Stimulated activated naive CD8-positive, alpha-beta T cell treated with anti-CD3 and anti-CD28 coated beads, Interleukin-15, Interleukin-2, amounts not matched to agents 100 U/mL and 50 U/mL, for 24 hours (primary cell): ENCODE measurements at regions not wholly inside any gene's neighbourhood (a gene's known extent, or its start where the extent isn't known, plus 50 kb on each side); places are given as distances from the start of the nearest gene placed in this dataset.

Experiments used
- ATAC-seq: fragments of 150-1000 bp; cut with Tn5 transposase; one replicate; pipeline ENCODE4 v1.10.0; 2021
- DNase-seq: peaks from one replicate; pipeline ENCODE4 v3.0.0; 2021

DNA sequence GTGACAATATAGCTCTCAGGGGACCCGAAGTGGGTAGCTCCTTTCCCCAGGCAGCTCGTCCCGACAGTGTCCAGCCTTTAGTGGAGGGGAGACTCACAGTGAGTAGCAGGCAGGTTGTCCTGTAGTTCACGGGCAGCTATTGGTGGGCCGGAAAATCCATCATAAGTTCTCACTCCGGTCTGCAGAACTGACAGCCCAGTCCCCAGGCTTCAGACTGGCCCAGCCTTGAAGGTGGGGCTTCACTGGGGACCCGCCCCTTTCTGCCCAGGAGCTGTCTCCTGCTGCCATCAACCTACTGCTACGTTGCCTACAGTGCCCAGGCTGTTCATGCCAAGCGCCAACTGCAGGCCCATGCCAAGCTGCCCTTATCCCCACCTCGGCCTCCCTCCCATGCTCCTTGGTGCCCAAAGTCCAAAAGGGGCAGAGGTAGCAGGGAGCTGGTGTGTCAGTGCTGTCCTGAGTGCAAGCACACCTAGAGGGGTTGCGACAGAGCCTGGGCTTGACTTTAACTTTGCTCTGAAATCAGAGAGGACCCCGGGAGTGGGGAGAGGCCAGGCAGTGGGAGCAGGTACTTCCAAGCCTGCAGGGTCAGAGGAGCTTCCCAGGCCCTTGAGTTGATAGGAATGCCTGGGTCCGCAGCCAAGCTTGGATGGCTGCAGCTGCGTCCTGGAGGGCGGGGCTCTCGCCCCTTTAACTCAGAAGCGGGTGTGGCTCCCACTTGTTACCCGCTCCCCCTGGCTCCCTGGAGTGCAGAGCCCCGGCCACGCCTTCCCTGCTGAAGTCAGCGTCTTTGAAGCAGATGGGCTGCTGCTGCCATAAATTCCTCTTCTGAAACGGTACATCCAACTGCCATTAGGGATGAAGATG is 1144.3 kb upstream of the NCAM2 start:
- peak; percentile 6 for ATAC-seq
- DNase-seq, result no peak

DNA sequence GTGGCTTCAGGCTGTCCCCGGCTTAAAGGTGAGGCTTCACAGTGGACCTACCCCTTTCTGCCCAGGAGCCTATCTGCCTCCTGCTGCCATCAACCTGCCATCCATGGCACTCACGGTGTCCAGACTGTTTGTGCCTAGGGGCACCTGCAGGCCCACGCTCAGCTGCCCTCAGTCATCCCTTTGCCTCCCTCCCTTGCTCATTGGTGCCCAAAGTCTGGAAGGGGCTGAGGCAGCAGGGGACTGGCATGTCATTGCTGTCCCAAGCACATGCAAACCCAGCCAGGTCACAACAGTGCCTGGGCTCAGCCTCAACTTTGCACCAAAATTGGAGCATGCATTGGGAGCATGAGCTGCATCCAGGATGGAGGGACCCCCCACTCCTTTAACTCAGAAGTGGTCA is 1142.7 kb upstream of the NCAM2 start:
- no peak for DNase-seq
- ATAC-seq, result no peak

DNA sequence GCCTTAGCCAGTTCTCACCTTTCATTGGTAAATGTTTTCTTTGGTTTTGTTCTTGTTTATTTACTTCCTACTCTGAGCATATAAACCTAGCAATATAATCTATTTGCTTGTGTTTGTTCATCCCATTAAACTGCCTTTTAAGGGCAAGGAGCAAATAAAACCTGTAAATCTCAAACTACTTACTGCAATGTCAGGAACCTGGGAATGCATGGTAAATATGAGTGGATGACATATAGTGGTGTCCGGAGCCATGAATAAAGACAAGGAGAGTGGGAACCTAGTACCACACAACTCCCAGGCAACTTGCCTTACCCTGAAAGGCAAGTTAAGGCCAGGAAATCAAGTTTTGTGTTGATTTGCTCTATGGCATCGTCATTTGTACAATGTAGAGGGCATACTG is 1133.7 kb upstream of the NCAM2 start:
- ATAC-seq, result no peak

DNA sequence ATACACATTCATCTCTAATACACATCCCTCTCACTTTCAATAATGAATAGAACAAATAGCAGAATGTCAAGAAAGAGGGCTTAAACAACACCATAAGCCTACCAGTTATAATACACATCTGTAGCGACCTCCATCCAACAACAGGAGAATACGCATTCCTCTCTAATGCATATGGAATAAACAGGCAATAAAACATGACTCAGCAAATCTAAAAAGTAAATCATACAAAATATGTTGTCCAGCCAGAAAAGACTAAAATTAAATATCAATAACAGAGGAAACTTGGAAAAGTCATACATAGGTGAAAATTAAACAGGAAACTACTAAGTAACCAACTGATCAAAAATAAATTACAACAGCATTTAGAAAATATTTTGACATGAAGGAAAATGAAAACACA is 1127.5 kb upstream of the NCAM2 start:
- DNase-seq, result no peak
- no peak for ATAC-seq

More for the DNA sequence above, 1133.7 kb upstream of the NCAM2 start:
- DNase-seq, result no peak

DNA sequence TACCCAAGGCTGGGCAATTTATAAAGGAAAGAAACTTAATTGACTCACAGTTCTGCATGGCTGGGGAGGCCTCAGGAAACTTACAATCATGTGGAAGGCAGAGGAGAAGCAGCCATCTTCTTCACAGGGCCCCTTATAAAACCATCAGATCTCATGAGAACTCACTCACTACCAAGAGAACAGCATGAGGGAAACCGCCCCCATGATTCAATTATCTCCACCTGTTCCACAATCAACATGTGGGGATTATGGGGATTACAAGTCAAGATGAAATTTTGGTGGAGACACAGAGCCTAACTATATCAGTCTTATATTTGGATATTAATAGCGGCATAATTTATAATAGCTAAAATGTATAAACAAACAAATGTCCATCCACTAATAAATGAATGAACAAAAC is 1123.7 kb upstream of the NCAM2 start:
- ATAC-seq, result no peak
- DNase-seq, result no peak

DNA sequence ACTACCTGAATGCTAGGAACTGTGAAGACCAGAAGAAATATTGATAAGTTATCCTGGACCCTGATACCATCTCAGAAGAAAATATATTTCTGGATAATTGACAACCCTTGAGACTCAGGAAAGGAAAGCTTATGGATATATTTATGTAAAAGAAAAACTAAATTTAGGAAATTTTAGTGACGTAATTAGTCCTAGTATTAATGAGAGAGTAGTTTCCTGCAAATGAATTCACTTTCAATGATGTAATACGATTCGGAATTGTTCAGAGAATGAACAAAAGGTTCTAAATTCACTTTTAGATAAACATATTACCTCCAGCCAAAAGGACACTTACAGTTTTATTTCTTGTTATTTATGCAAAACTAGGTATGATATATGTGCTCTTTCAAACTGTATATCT is 1120.1 kb upstream of the NCAM2 start:
- no peak for ATAC-seq
- DNase-seq, result no peak

DNA sequence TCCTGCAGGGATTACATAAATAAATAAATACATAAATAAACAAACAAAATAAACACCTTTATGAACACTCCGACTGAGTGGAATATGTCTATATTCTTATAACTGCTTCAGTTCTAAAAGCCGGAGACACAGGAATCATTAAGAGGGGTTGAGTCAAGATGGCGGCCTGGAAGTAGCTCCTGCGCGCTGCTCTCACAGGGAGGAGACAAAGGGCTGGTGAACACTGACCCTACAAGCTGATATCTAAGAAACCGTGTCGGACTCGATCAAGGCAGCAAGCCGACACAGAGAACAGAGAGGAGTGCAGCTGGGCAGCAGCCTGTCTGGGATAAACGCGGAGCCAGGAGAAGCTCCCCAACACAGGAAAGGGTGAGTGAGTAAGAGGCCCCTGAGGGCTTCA is 1098.6 kb upstream of the NCAM2 start:
- ATAC-seq, result no peak
- DNase-seq, result no peak

DNA sequence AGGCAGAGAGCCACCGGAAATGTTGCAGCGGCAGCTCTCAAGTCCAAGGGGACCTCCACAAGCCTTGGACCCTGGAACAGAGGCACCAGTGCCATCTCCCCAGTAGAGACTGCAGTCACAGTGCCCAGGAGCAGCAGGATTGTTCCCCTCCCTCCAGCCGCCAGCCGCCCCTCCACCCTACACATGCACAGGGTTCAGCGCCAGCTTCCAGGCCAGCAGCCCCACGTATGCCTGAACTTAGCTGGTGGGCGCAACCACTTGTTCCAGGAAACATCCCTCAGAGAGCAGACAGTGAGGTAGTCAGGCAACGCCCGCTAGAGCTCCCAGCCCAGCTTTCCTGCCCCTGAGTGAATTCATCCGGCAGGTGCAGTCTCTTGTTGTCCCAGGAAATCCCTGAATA is 1098.1 kb upstream of the NCAM2 start:
- DNase-seq (no peak), ATAC-seq (no peak)

DNA sequence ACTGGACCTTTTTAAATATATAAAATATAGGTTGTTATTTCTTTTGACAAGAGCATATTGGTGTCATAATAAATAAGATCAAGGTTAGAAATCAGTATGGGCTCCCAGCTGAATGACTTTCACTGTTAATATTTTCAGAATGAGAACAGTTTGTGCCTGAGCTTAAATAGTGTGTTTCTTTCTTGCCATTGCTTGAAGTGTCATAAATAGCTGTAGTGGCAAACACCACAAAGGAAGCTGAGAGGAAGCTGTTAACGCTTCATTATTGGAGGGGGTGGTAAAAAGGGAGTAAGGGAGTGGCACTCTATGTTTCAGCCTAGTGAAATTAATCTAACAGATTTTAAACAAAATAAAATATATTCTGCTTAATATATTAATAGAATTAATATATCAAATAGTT is 1089.8 kb upstream of the NCAM2 start:
- DNase-seq (no peak), ATAC-seq (no peak)

DNA sequence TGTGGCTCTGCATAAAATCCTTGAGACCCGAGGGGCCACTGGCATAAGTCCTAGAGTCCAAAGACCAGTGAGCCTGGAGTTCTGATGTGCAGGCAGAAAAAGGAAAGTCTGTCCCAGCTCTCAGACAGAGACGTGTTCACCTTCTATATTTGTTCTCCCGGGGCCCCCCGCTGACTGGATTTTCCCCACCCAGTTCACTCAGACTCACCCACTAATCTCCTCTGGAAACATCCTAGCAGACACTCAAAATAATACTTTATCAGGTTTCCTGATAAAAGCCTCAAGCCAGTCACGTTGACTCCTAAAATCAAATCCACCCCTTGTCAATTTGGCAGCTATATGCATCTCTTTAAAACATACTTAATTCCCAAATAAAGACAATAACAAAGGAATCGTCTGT is 1084.2 kb upstream of the NCAM2 start:
- ATAC-seq (no peak), DNase-seq (no peak)

DNA sequence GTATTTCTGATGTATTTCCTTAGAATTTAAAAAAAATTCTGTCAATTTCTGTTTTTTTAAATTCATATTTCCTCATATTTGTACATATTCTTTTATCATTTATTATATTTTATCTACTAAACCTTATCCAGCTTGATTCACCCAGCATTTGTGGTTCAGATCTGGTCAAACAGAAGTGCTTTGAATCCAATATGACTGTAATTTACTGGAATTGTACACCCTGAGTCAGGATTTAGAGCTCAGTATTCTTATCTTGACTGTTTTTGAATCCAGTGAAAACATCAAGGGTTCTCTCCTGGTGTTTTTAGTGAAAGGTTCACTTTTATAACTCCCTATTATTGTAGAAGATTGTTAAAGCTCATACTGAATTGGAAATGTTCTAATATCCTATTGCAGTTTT is 1077.0 kb upstream of the NCAM2 start:
- ATAC-seq, result no peak
- no peak for DNase-seq

DNA sequence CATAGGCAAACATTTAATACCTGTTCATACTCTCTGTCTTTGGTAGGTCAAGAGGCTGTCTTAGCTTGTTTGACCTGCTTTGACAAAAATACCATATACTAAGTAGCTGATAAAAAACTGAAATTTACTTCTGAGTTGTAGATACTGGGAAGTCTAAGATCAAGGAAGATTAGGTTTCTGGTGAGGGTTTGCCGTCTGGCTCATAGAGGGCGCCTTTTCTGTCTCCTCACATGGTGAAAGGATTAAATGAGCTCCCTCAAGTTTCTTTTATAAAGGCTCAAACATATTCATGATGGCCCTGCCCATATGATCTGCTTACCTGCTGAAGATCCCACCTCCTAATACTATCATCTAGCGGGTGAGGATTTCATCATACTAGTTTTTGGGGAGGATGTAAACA is 1076.1 kb upstream of the NCAM2 start:
- no peak for ATAC-seq

DNA sequence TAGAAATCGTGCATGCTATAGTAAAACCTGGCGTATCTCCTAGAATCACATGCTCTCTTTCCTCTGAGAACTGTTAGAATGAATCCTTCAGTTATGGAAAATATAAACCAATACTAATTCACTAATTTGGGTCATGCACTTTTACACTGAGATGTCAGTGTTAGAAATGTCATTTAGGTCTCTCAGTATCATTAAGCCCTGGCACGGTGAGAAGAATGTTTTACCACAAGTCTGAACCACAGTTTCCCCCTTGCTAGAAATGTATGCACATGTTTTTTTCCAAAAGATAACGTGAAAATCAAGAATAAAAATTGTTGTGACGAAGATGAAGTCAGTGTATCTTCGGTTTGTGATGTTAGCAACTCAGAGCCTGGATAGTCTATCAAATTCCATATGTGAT is 1062.7 kb upstream of the NCAM2 start:
- ATAC-seq (no peak), DNase-seq (no peak)

More for the DNA sequence above, 1076.1 kb upstream of the NCAM2 start:
- no peak for DNase-seq

DNA sequence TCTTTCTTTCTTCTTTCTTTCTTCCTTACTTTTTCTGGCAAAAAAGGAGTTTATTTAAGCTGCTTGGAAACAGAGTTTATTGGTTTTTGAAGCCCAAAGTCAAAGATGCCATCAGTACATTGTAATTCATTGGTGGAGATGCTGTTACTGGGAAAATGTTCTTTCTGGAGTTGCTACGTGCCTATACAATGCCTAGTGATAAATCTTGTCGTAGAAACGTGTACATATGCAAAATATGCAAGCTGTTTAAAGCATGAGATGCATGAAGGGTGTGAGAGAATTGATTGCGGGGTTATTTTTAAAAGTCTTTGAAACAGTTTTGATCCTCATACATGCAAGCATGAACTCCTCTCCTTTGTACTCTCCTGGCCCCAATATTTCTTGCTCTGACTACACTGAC is 1060.6 kb upstream of the NCAM2 start:
- DNase-seq (no peak), ATAC-seq (no peak)

DNA sequence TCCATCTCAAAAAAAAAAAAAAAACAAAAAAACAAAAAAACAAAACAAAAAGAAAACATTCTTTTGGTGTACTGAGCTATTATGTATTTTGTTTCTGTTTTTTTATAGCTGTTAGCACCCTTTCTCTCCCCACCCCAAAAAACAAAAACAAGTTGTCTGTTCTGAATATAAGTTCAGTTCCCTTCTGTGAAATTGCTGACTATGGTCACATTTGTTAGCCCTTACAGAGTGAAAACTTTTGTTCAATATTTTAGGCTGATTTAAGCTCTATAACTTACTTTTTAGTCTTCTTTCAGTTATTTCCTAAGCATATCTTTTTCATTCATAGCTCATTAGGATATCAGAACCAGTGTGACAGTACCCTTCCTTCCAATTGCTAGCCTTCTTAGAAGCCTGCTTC is 1056.6 kb upstream of the NCAM2 start:
- no peak for DNase-seq
- no peak for ATAC-seq

DNA sequence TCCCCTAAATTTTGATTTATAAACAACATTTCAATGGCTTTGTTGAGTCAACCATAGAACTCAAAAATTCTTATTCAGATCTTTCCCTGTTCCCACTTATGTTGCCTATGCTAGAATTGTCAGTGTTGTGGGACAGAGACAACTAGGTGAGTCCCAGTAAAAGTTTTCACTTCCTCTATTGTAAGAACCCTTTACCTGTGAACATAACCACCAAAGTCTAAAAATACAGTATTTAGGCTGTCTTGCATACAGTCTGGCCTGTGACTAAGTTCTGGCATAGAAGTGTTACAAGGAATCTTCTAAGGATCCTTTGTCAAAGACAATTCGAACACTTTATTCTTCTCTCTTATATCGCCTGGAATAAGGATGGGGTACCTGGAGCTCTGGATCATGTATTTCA is 1047.9 kb upstream of the NCAM2 start:
- DNase-seq (no peak), ATAC-seq (no peak)

DNA sequence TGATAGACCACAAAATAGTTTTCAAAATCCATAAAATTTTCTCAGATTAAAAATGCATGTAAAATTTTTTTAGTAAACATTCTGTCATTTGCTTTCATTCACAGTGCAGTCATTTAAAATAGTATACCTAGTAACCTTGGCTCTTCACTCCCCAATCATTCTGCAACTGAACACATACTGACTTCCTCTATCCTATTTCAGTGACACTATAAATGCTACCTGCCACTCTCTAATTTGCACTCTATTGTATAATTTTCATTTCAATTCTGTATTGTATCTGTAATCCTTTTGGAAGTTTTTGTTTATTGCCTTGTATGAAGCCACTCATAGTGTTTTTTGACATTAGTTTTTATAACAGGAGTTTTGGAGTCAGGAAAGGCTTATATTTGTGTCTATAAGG is 1029.1 kb upstream of the NCAM2 start:
- no peak for ATAC-seq

DNA sequence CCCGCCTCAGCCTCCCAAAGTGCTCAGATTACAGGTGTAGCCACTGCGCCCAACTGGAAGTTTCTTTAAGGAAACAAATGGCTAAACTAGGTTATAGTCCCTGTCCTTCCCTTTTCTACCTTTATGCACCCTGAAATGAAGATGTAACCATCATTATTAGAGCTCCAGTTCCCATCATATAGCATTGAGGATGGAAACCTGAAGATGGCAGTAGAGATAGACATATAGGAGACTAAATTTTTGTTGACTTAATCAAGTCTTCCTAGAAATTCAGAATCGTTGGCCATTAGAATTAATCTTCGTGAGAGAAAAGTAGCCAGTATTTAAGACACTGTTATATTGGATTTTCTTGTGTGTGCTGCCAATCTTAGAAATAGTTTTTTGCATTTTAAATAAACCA is 1016.3 kb upstream of the NCAM2 start:
- ATAC-seq (no peak), DNase-seq (no peak)

More for the DNA sequence above, 1029.1 kb upstream of the NCAM2 start:
- no peak for DNase-seq

DNA sequence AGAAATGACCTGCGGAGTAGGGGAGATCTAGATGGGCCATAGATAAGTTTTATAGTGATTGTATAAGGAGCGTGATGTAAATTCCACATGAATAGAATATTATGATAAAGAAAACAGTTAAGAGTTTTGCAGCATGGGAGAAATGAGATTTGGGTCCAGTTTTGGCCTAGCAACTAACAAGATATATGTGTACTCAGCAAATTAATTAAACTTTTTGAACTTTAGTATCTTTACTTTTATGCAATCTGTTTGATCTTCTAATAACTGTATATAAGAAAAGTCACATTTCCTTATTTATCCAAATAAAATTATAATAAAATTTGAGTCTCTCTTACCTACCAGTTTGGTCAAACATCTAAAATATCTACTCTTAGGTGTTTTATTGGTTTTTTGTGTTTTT is 1011.8 kb upstream of the NCAM2 start:
- DNase-seq, result no peak
- no peak for ATAC-seq

DNA sequence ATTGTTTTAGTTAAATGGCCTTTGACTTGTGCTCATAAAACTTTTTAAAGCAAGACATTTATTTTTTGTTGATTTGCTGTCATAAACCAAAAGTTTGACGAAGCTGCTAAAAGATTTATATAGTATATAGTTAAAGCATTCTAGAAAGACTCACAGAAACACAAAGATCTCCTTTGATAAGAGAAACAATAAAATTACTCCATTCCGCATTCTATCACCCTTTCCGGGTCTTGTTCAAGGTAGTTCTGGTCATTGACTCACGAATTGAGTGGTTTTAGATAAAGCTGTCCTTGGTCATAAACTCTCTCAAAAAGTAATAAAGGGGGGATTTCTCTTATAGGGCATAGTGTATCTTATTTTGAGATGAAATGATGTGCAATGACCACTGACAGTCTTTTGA is 1010.5 kb upstream of the NCAM2 start:
- no peak for ATAC-seq
- DNase-seq, result no peak

DNA sequence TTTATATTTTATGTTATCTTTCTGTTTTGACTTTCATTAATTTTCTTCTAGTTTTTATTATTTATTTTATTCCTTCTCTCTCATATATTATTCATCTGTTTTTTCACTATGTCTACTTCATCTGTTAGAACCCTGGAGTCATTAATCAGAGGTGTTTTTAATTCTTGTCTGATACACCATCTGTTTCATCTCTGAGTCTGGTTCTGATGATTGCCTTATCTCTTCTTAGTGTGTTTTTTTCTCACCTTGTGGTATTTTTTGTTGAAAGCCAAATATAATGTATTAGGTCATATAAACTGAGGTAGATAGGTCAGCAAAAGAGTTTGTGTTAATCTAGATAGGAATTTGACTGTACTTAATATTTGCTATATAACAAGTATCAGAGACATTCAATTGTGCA is 1005.7 kb upstream of the NCAM2 start:
- DNase-seq (no peak), ATAC-seq (no peak)

DNA sequence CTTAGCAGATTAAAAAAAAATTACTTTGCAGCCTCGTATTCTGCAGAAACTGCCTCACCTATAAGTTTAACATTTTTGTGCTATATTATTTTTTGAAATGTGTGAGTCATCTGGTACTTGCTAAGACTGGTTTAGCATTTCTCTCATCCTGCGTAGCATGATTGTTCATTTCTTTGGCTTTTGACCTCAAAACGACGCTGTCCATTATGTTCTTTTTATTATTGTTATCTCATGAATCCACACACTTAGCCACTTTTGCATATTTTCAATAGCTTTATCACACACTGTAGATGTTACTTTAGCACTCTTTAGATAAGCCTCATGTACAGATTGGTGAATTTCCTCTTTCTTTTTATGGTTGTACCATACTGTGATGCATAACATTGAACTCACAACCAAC is 1004.9 kb upstream of the NCAM2 start:
- ATAC-seq (no peak), DNase-seq (no peak)

DNA sequence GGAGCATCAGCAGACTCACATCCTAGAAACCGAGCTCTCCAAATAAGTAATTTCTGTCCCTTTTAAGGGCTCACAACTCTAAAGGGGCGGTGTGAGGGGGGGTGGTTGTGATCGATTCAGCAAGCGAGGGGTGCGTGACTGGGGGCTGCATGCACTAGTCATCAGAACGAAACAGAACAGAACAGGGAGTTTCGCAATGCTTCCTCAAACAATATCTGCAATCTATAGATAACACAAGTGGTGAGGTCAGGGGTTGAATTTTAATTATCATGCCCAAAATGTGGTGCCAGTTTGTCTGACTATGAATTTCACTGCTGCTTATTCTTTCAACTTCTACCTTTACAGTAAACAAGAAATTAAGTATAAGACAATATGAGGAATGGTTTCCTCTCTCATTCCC is 1003.0 kb upstream of the NCAM2 start:
- DNase-seq (no peak), ATAC-seq (no peak)

DNA sequence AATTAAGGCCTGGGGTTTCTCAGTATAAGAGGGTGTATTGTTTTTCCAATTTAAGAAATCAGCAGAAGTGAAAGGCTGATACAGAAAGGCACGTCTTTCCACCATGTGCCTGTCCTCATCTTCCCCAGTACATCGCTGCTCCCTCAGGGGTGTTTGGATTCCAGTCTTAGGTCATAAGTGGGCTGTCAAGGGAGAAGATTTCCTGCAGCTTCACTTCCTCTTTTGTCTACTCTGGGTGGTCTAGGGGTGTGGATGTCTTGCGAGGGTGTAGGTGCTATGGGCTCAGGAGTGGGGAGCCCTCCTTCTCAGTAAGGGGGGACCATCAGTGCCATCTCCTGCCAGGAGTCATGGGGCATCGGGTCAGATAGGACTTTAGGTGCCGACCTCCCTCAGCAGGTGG is 999.8 kb upstream of the NCAM2 start:
- no peak for DNase-seq
- no peak for ATAC-seq
